CD4-positive, alpha-beta memory T cell (primary cell): ENCODE measurements at regions not wholly inside any gene's neighbourhood (a gene's known extent, or its start where the extent isn't known, plus 50 kb on each side); places are given as distances from the start of the nearest gene placed in this dataset.

ENCODE experiments used
- CTCF ChIA-PET: fragments of 350-600 bp; sonication (Branson Sonifier 250); formaldehyde crosslinking; loops from one replicate; lab custom pipeline; 2021; ENCODE audit warnings: inconsistent platforms; ENCODE audit not compliant: partially characterized antibody; lab: Charles Lee
- POLR2A ChIA-PET: fragments of 350-600 bp; sonication (Branson Sonifier 250); formaldehyde crosslinking; loops from one replicate; lab custom pipeline; 2021; ENCODE audit not compliant: partially characterized antibody; lab: Charles Lee
- DNase-seq, 5 donors: peaks; one replicate each; pipeline versions ENCODE4 v3.0.0 to v3.0.0-alpha.2; 2020 to 2022; ENCODE audit warnings: mixed read lengths in 1 of 5
- H3K27ac ChIP-seq: one replicate; pipeline ENCODE4 v1.7.0; 2013; ENCODE audit warnings: low read depth, low read length
- H3K27me3 ChIP-seq: 2 replicates; pipeline ENCODE4 v1.7.0; 2013; ENCODE audit warnings: mild to moderate bottlenecking, low read length, moderate library complexity; ENCODE audit not compliant: insufficient read depth
- H3K36me3 ChIP-seq: 2 replicates; pipeline ENCODE4 v1.7.0; 2013; ENCODE audit warnings: mild to moderate bottlenecking, low read length, moderate library complexity; ENCODE audit not compliant: insufficient read depth
- H3K4me1 ChIP-seq: 2 replicates; pipeline ENCODE4 v1.7.0; 2013; ENCODE audit warnings: mild to moderate bottlenecking, low read length, moderate library complexity; ENCODE audit not compliant: insufficient read depth
- H3K4me3 ChIP-seq, 2 donors: one replicate each; pipeline ENCODE4 v1.7.0; 2013; ENCODE audit warnings: low read length in 2 of 2, mild to moderate bottlenecking in 1 of 2
- H3K9me3 ChIP-seq, 2 donors: one replicate each; pipeline ENCODE4 v1.7.0; 2013; ENCODE audit warnings: low read length in 2 of 2, control low read depth in 1 of 2; ENCODE audit not compliant: control insufficient read depth in 1 of 2
- H3K27ac Mint-ChIP-seq, 7 donors: one replicate each; pipeline ENCODE4 v1.8.0; 2020 to 2021; ENCODE audit warnings: mixed read lengths in 7 of 7, mild to moderate bottlenecking in 6 of 7, inconsistent platforms in 3 of 7, moderate library complexity in 3 of 7
- H3K27me3 Mint-ChIP-seq, 2 donors: one replicate each; pipeline ENCODE4 v1.8.0; 2020 to 2021; ENCODE audit warnings: mixed read lengths in 2 of 2
- H3K36me3 Mint-ChIP-seq, 2 donors: one replicate each; pipeline ENCODE4 v1.8.0; 2020 to 2021; ENCODE audit warnings: mixed read lengths in 2 of 2, inconsistent platforms in 1 of 2, mild to moderate bottlenecking in 1 of 2
- H3K4me1 Mint-ChIP-seq, 4 donors: one replicate each; pipeline ENCODE4 v1.8.0; 2020 to 2021; ENCODE audit warnings: mixed read lengths in 4 of 4, mild to moderate bottlenecking in 1 of 4
- H3K4me3 Mint-ChIP-seq, 8 donors: one replicate each; pipeline ENCODE4 v1.8.0; 2020 to 2021; ENCODE audit warnings: mixed read lengths in 8 of 8, mild to moderate bottlenecking in 7 of 8, moderate library complexity in 6 of 8, inconsistent platforms in 3 of 8
- H3K9me3 Mint-ChIP-seq, 8 donors: one replicate each; pipeline ENCODE4 v1.8.0; 2020 to 2021; ENCODE audit warnings: mixed read lengths in 8 of 8, mild to moderate bottlenecking in 5 of 8, inconsistent platforms in 3 of 8, moderate library complexity in 1 of 8
- intact Hi-C: fragments of 100-400 bp; cut with micrococcal nuclease; formaldehyde crosslinking; loops from one replicate; pipeline ENCODE4 v1.15.1; 2023

- Histone ChIP-seq H3K27me3 (no peaks in the 10 kb centered on the region), H3K4me1 (peaks cover 6% of the 10 kb centered on the region), H3K4me3 (no peak overlapping the region), H3K9me3 (no peaks in the 10 kb centered on the region), H3K27ac (no peak overlapping the region), H3K36me3 (no peaks in the 10 kb centered on the region)
- POLR2A ChIA-PET: interaction anchor here (1.4 to 4.6 kb wide), 3 partner anchors 13 to 47 kb away, joined by 4 to 50 read pairs (median 31); no protein-coding TSS in a partner anchor
- intact Hi-C loops: loop anchor here (1.0 kb wide), 4 partner anchors 13 to 720 kb away; no protein-coding TSS in a partner anchor
- CTCF ChIA-PET: interaction anchor here (0.7 to 9.8 kb wide), 43 partner anchors 9 to 719 kb away, joined by 3 to 555 read pairs (median 6); partner anchors contain the start of genes ARFIP1 and TIGD4
- Mint-ChIP-seq H3K27ac (peak overlapping the region in 6 of 7 donors; percentile 8 to 75 (median 58)), H3K4me1 (peaks cover 0 to 6% (median 2%) of the 10 kb centered on the region in 4 donors), H3K4me3 (no peak overlapping the region), H3K9me3 (no peaks in the 10 kb centered on the region), H3K27me3 (no peaks in the 10 kb centered on the region), H3K36me3 (no peaks in the 10 kb centered on the region)
- peak; percentile 77 to 83 (median 82) for DNase-seq
These were observed 76.3 kb upstream of the TRIM2 start for GRCh38 chr4:153127760-153128494.

GRCh38 chr4:153131596-153131995 is 72.6 kb upstream of the TRIM2 start:
- Histone ChIP-seq H3K36me3 (no peaks in the 10 kb centered on the region), H3K4me1 (peaks cover 14% of the 10 kb centered on the region), H3K27me3 (no peaks in the 10 kb centered on the region), H3K4me3 (no peak overlapping the region), H3K9me3 (no peaks in the 10 kb centered on the region), H3K27ac (no peak overlapping the region)
- no peak overlapping the region for H3K4me3 Mint-ChIP-seq
- no peaks in the 10 kb centered on the region for H3K9me3 Mint-ChIP-seq
- ChIA-PET POLR2A (no interaction called here), CTCF (interaction anchor here (0.7 to 4.2 kb wide), 6 partner anchors 11 to 284 kb away, joined by 4 to 28 read pairs (median 6); no protein-coding TSS in a partner anchor)
- no peaks in the 10 kb centered on the region for H3K36me3 Mint-ChIP-seq
- intact Hi-C loops: no loop called here
- H3K27ac Mint-ChIP-seq: no peak overlapping the region
- H3K27me3 Mint-ChIP-seq: peaks cover 0 to 1% of the 10 kb centered on the region in 2 donors
- no peak for DNase-seq
- peaks cover 6 to 25% (median 11%) of the 10 kb centered on the region in 4 donors for H3K4me1 Mint-ChIP-seq

GRCh38 chr4:153137159-153137558 is 67.1 kb upstream of the TRIM2 start:
- no peaks in the 10 kb centered on the region for H3K27me3 ChIP-seq
- no peaks in the 10 kb centered on the region for H3K9me3 Mint-ChIP-seq
- POLR2A ChIA-PET: no interaction called here
- H3K4me1 ChIP-seq: peaks cover 8% of the 10 kb centered on the region
- no peak overlapping the region for H3K4me3 Mint-ChIP-seq
- H3K36me3 Mint-ChIP-seq: no peaks in the 10 kb centered on the region
- intact Hi-C loops: no loop called here
- CTCF ChIA-PET: interaction anchor here (2.7 kb wide), 1 partner anchor 10 kb away, joined by 16 read pairs; no protein-coding TSS in a partner anchor
- H3K4me3 ChIP-seq: no peak overlapping the region
- no peaks in the 10 kb centered on the region for H3K9me3 ChIP-seq
- H3K4me1 Mint-ChIP-seq: peaks cover 6 to 18% (median 9%) of the 10 kb centered on the region in 4 donors
- peaks cover 0 to 1% of the 10 kb centered on the region in 2 donors for H3K27me3 Mint-ChIP-seq
- H3K27ac ChIP-seq: no peak overlapping the region
- no peak overlapping the region for H3K27ac Mint-ChIP-seq
- no peak for DNase-seq
- no peaks in the 10 kb centered on the region for H3K36me3 ChIP-seq

GRCh38 chr4:153137677-153138630 is 66.3 kb upstream of the TRIM2 start:
- ChIA-PET CTCF (interaction anchor here (2.7 kb wide), 1 partner anchor 11 kb away, joined by 16 read pairs; no protein-coding TSS in a partner anchor), POLR2A (no interaction called here)
- H3K9me3 ChIP-seq: no peaks in the 10 kb centered on the region
- no peak overlapping the region for H3K4me3 ChIP-seq
- no peak overlapping the region for H3K27ac ChIP-seq
- Mint-ChIP-seq H3K4me1 (peaks cover 6 to 18% (median 10%) of the 10 kb centered on the region in 4 donors), H3K9me3 (no peaks in the 10 kb centered on the region), H3K36me3 (no peaks in the 10 kb centered on the region), H3K27me3 (peaks cover 0 to 1% of the 10 kb centered on the region in 2 donors), H3K4me3 (no peak overlapping the region), H3K27ac (no peak overlapping the region)
- H3K36me3 ChIP-seq: no peaks in the 10 kb centered on the region
- no peak for DNase-seq
- intact Hi-C loops: no loop called here
- peaks cover 8% of the 10 kb centered on the region for H3K4me1 ChIP-seq
- no peaks in the 10 kb centered on the region for H3K27me3 ChIP-seq

GRCh38 chr4:153138736-153139135 is 65.5 kb upstream of the TRIM2 start:
- Histone ChIP-seq H3K27me3 (no peaks in the 10 kb centered on the region), H3K4me1 (peaks cover 11% of the 10 kb centered on the region), H3K27ac (no peak overlapping the region), H3K36me3 (no peaks in the 10 kb centered on the region), H3K9me3 (no peaks in the 10 kb centered on the region), H3K4me3 (no peak overlapping the region)
- no peak overlapping the region for H3K27ac Mint-ChIP-seq
- ChIA-PET POLR2A (no interaction called here), CTCF (interaction anchor here (0.6 to 0.7 kb wide), 2 partner anchors 10 to 11 kb away, joined by 3 to 4 read pairs; no protein-coding TSS in a partner anchor)
- H3K9me3 Mint-ChIP-seq: no peaks in the 10 kb centered on the region
- peaks cover 6 to 22% (median 14%) of the 10 kb centered on the region in 4 donors for H3K4me1 Mint-ChIP-seq
- no peak for DNase-seq
- intact Hi-C loops: no loop called here
- no peaks in the 10 kb centered on the region for H3K36me3 Mint-ChIP-seq
- peaks cover 0 to 1% of the 10 kb centered on the region in 2 donors for H3K27me3 Mint-ChIP-seq
- H3K4me3 Mint-ChIP-seq: no peak overlapping the region

GRCh38 chr4:153140294-153140693 is 63.9 kb upstream of the TRIM2 start:
- peak overlapping the region in 1 of 7 donors; percentile 18 for H3K27ac Mint-ChIP-seq
- H3K9me3 Mint-ChIP-seq: no peaks in the 10 kb centered on the region
- intact Hi-C loops: no loop called here
- ChIA-PET CTCF (no interaction called here), POLR2A (no interaction called here)
- H3K4me3 Mint-ChIP-seq: no peak overlapping the region
- H3K36me3 ChIP-seq: no peaks in the 10 kb centered on the region
- peaks cover 4% of the 10 kb centered on the region for H3K4me1 ChIP-seq
- no peaks in the 10 kb centered on the region for H3K9me3 ChIP-seq
- H3K27me3 ChIP-seq: no peaks in the 10 kb centered on the region
- H3K27ac ChIP-seq: no peak overlapping the region
- DNase-seq: no peak
- H3K27me3 Mint-ChIP-seq: peaks cover 0 to 1% of the 10 kb centered on the region in 2 donors
- H3K4me3 ChIP-seq: no peak overlapping the region
- H3K36me3 Mint-ChIP-seq: no peaks in the 10 kb centered on the region
- H3K4me1 Mint-ChIP-seq: peaks cover 0 to 12% (median 5%) of the 10 kb centered on the region in 4 donors
